ENCODE measurements at regions not wholly inside any gene's neighbourhood (a gene's known extent, or its start where the extent isn't known, plus 50 kb on each side); places are given as distances from the start of the nearest gene placed in this dataset.

GRCh38 chr21:28751176-28751575, 241.5 kb downstream of the LTN1 start:
- ChIA-PET CTCF (no interaction called here), POLR2A (interaction anchor here (0.5 kb wide), 1 partner anchor 27 kb away, joined by 3 read pairs; no protein-coding TSS in a partner anchor)
- intact Hi-C loops (cut with micrococcal nuclease; ENCODE audit: unreplicated experiment): no loop called here
- TF ChIP-seq CTCF (IDR thresholded peaks at IDR 0.05) (no peak), SIN3A (IDR thresholded peaks at IDR 0.05; ENCODE audit: borderline replicate concordance, insufficient read depth, low read depth, low read length) (no peak), REST (IDR thresholded peaks at IDR 0.05; ENCODE audit: insufficient read depth in 1 of 2, low read depth in 2 of 2, low read length in 1 of 2) (no peak), POLR2AphosphoS5 (IDR thresholded peaks at IDR 0.05; ENCODE audit: low read depth, low read length) (no peak), TCF7L2 (IDR thresholded peaks at IDR 0.05; ENCODE audit: low read depth, low read length) (no peak)
- in situ Hi-C loops (cut with HindIII; ENCODE audit: low pct_unique_long_range_greater_than_20kb, low sequenced_read_pairs): no loop called here
- no peak for ATAC-seq
- Histone ChIP-seq H3K9me3 (ENCODE audit: control insufficient read depth, insufficient read depth, low read depth, low read length) (no peaks in the 10 kb centered on the region), H3K4me1 (ENCODE audit: control insufficient read depth, insufficient read depth, low read length) (no peaks in the 10 kb centered on the region; the same call in 1 of the 2 replicates), H3K36me3 (ENCODE audit: control insufficient read depth, insufficient read depth, low read length) (no peaks in the 10 kb centered on the region), H3K27ac (ENCODE audit: low read length) (no peak overlapping the region), H3K27me3 (ENCODE audit: control insufficient read depth, insufficient read depth, low read length) (no peaks in the 10 kb centered on the region), H3K4me3 (ENCODE audit: low read depth in 2 of 2, low read length in 2 of 2) (no peak overlapping the region)
- no TSS peak for BruUV-seq (replicated peaks)
- no peak for DNase-seq (ENCODE audit: low read depth, low spot score)

- Histone ChIP-seq H3K4me3 (ENCODE audit: low read depth in 2 of 2, low read length in 2 of 2) (no peak overlapping the region), H3K36me3 (ENCODE audit: control insufficient read depth, insufficient read depth, low read length) (no peaks in the 10 kb centered on the region), H3K4me1 (ENCODE audit: control insufficient read depth, insufficient read depth, low read length) (no peaks in the 10 kb centered on the region; the same call in 1 of the 2 replicates), H3K9me3 (ENCODE audit: control insufficient read depth, insufficient read depth, low read depth, low read length) (no peaks in the 10 kb centered on the region), H3K27ac (ENCODE audit: low read length) (no peak overlapping the region), H3K27me3 (ENCODE audit: control insufficient read depth, insufficient read depth, low read length) (no peaks in the 10 kb centered on the region)
- no peak for TF ChIP-seq TCF7L2 (IDR thresholded peaks at IDR 0.05; ENCODE audit: low read depth, low read length)
- no peak for ATAC-seq
- intact Hi-C loops (cut with micrococcal nuclease; ENCODE audit: unreplicated experiment): no loop called here
- in situ Hi-C loops (cut with HindIII; ENCODE audit: low pct_unique_long_range_greater_than_20kb, low sequenced_read_pairs): no loop called here
- ChIA-PET POLR2A (interaction anchor here (0.5 kb wide), 1 partner anchor 27 kb away, joined by 3 read pairs; no protein-coding TSS in a partner anchor), CTCF (no interaction called here)
- no peak for DNase-seq (ENCODE audit: low read depth, low spot score)
- BruUV-seq (replicated peaks): no TSS peak
These were observed 242.1 kb downstream of the LTN1 start for GRCh38 chr21:28750565-28750964.

GRCh38 chr21:28749536-28749935, 243.1 kb downstream of the LTN1 start:
- BruUV-seq (replicated peaks): no TSS peak
- ChIA-PET CTCF (interaction anchor here (0.5 kb wide), 1 partner anchor 191 kb away, joined by 4 read pairs; no protein-coding TSS in a partner anchor), POLR2A (no interaction called here)
- TF ChIP-seq REST (IDR thresholded peaks at IDR 0.05; ENCODE audit: insufficient read depth in 1 of 2, low read depth in 2 of 2, low read length in 1 of 2) (no peak), TCF7L2 (IDR thresholded peaks at IDR 0.05; ENCODE audit: low read depth, low read length) (no peak), CTCF (IDR thresholded peaks at IDR 0.05) (no peak), POLR2AphosphoS5 (IDR thresholded peaks at IDR 0.05; ENCODE audit: low read depth, low read length) (no peak), SIN3A (IDR thresholded peaks at IDR 0.05; ENCODE audit: borderline replicate concordance, insufficient read depth, low read depth, low read length) (no peak)
- Histone ChIP-seq H3K4me1 (ENCODE audit: control insufficient read depth, insufficient read depth, low read length) (no peaks in the 10 kb centered on the region; the same call in 1 of the 2 replicates), H3K4me3 (ENCODE audit: low read depth in 2 of 2, low read length in 2 of 2) (no peak overlapping the region), H3K36me3 (ENCODE audit: control insufficient read depth, insufficient read depth, low read length) (no peaks in the 10 kb centered on the region), H3K9me3 (ENCODE audit: control insufficient read depth, insufficient read depth, low read depth, low read length) (no peaks in the 10 kb centered on the region), H3K27me3 (ENCODE audit: control insufficient read depth, insufficient read depth, low read length) (no peaks in the 10 kb centered on the region), H3K27ac (ENCODE audit: low read length) (no peak overlapping the region; the same call in 1 of the 2 replicates)
- intact Hi-C loops (cut with micrococcal nuclease; ENCODE audit: unreplicated experiment): loop anchor here (5.0 to 10.0 kb wide), 5 partner anchors 193 to 1902 kb away; partner anchors contain the start of gene ADAMTS1
- in situ Hi-C loops (cut with HindIII; ENCODE audit: low pct_unique_long_range_greater_than_20kb, low sequenced_read_pairs): no loop called here
- DNase-seq (ENCODE audit: low read depth, low spot score) (no peak), ATAC-seq (no peak)
